DMS79 (cell line): ENCODE measurements at regions not wholly inside any gene's neighbourhood (a gene's known extent, or its start where the extent isn't known, plus 50 kb on each side); places are given as distances from the start of the nearest gene placed in this dataset.
"Not testable (repeated sequence)": the region's sequence is repeated elsewhere in the genome, so short reads cannot be mapped to it uniquely, and the experiment has no call there.

Experiments
- DNase-seq: peaks from one replicate; lab custom pipeline; 2025; lab: John Stamatoyannopoulos, UW

DNA sequence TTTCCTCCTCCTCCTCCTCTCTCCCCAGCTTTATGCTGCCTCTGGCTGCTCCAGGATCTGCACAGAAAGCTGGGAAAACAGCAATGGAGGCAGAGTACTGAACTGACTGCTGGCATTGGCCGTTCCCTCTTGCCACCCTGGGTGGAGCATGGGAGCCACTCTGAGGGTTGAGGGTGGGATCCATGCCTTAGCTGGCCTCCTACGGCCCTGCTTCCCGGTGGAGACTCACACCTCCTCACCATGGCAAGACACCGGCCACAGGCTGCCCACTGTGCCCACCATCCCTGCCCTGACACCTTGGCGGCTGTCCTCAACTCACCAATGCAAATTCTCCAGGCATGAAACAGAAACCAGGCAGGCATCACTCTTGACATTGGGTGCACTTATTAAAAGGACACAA is 832.3 kb upstream of the ID2 start:
- no peak for DNase-seq

DNA sequence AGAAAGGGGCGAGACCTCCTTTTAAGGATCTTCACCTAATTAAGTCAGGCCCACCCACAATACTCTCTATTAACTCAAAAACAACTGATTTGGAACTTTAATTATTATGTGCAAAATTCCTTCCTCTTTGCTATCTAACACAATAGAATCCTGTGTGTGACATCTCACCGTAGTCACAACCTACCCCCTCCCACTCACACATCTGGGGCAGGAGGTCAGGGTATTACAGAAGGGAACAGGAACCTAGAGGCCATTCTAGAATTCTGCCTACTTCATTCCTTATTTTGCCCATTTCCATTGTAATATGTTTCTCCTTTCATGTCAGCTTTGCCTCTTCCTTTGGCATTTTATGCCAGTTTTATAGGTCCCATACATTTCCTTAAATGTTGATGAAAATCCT is 829.3 kb upstream of the ID2 start:
- no peak for DNase-seq

DNA sequence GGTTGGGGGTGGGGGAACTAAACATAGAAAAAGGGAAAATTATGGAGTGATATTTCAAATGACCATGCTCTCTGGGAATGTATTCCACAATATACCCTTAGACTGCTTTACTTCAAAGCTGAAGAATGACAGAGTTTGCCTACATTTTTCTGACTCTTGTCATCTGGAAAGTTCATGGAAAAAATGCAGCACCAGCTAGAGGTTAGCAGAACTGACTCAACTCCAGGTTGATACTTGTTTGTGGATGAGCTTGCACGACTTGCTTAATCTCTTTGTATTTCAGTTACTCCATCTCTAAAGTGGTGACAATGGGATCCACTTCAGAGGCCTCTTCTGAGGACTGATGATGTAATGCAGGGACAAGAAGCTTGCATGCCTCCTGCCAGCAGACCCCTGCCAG is 824.0 kb upstream of the ID2 start:
- DNase-seq: no peak

DNA sequence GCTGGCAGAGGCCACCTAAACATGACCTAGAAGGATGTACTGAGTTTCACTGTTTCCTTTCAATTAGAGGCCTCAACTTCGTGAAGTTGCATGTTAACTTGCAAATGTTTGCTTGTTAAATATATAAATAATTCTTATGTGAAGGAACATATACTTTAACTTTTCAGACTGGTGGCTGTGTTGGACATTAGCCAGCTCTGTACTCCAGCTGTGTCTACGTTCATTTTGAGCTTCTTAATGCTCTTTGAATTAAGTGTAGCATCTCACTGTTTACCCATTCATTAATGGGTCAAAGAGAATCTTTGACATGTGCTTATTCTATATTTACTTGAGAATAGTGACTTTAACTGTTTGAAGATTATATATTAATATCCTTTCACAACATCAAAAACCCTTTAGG is 823.2 kb upstream of the ID2 start:
- no peak for DNase-seq

DNA sequence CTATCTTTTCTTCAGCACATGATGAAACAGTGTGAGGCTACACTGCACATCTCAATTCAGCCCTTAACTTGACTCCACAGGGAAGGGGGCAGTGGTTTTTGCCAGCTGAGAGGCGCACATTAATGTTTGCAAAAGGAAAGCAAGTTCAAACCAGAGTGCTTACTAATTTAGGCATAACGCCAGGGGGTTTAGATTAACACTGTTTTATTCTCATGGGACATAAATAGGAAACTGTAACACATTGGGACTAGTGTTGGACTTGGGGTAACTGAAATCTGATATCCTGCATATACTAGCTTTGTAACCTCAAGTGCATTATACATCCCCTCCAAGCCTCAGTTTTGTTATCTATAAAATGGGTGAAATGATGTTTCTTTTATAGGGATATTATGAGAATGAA is 821.2 kb upstream of the ID2 start:
- DNase-seq: no peak

DNA sequence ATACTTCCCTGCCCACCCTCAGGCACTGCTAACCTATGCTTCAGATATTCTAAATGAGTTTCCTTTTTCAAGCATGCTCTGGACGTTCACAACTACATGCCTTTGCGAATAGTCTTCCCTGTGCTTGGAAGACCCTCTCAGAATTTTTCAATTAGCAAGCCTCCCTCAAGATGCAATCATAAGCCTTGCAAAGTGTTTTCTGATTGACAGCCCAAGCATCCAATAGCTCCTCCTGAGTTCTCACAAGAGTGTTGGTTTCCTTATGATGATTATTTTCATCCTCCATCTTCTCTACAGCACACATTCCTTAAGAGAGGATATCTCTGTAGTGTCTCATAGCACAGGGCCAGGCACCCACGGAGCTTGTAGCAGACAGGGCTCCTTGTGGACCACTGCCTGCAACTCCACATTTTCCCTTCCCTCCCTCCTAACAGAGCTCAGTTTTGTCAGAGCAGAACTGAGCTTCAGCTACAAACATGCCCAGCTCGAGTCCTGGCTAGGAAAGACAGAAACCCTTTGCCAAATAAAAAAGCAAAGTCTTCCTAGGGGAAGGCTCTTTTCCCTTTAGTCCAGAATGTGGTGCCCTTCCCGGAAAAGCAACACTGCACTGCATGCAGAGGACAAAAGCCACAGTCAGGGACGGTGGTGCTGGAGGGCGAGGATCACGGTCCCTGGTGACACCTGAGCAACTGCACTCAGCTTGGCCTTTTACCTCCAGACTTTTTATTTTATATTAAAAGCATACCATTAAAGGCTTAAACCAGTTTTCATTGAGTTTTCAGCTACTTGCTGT is 819.8 kb upstream of the ID2 start:
- no peak for DNase-seq

DNA sequence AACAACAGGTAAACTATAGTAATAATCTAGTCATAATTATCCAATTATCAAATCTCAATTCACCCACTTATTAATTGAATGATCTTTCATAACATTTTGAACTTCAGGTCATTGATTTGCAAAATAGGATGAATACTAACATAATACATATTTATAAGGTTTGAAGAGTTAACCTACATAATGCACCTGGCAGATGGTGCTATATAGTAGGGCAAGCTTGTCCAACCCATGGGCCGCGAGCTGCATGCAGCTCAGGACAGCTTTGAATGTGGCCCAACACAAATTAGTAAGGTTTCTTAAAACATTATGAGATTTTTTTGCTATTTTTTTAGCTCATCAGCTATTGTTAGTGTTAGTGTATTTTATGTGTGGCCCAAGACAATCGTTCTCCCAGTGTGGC is 815.8 kb upstream of the ID2 start:
- DNase-seq: no peak

DNA sequence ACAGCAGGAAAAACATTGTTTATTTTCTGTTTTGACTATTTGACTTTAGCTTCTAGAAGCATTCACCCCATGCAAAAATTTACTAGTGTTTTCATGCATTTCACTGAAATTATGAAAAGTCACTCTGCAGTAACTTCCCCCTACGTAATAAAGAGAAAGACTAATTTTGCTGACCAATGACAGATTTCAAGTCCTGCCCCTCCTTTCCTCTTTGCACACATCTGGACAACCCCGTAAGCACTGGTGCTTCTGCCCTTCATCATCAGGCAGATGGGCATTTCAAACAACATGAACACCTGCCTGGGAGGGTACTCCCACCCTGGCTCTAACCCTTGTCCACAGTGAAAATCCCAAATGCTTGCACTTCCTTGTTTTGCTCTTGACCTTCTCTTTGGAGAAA is 815.0 kb upstream of the ID2 start:
- DNase-seq: no peak

DNA sequence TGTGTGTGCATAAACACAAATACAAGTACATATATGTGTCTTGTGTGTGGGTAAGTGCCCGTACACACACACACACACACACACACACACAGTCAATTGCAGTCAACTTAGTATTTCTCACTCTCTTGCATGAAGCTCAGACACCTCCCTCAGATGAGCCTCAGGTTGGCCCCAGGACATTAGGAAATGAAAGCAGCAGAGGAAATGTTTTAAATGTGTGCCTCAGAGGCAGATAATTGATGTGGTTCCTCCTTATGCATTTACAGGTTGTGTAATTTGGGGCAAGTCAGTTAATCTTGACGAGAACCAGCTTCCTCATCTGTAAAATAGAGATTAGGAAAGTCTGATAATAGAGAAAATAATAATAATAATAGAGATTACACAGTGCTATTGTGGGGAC is 814.0 kb upstream of the ID2 start:
- DNase-seq: no peak

DNA sequence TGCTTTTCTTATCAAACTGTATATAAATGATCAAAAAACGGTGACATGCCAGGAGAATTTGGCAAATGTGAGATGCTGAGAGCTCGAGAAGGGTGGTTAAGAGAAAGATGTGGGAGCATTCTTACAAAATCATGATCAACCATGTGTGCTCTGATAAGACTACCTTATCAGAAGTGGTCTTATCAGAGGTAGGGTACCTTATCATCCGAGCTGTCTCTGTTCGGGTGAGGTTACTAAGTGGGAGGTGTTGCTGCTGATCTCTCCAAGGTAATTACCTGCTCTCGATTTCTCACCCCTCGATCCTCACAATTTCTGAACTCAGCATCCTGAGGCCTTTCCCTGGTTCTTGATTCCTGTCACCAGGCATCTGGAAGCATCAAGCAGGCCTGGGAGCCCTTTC is 813.0 kb upstream of the ID2 start:
- no peak for DNase-seq

DNA sequence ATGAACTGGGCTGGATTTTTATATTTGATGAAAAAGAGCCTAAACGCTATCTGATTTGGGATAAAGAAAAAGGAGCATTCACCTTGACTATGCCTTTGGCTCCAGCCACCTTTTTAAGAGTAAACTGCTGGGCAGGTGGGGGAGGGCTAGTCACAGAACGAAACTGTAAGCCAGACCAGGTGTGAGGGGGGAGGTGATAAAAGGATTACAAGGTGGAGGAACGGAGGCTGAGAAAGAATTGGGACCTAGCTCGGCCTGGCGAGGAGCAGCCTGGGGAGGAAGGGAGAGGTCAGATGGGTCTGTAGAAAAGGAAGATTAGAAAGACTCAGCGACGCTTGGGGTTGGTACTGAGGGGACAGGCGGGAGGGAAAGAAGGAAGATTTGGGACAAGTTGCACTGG is 805.4 kb upstream of the ID2 start:
- not testable (repeated sequence) for DNase-seq

DNA sequence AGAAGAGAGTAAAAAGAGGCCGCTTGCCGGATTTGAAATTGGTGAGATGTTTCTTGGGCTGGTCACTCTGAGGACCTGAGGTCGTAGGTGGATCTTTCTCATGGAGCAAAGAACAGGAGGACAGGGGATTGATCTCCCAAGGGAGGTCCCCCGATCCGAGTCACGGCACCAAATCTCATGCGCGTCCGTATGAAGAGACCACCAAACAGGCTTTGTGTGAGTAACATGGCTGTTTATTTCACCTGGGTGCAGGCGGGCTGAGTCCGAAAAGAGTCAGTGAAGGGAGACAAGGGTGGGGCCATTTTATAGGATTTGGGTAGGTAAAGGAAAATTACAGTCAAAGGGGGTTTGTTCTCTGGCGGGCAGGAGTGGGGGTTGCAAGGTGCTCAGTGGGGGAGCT is 803.6 kb upstream of the ID2 start:
- not testable (repeated sequence) for DNase-seq

DNA sequence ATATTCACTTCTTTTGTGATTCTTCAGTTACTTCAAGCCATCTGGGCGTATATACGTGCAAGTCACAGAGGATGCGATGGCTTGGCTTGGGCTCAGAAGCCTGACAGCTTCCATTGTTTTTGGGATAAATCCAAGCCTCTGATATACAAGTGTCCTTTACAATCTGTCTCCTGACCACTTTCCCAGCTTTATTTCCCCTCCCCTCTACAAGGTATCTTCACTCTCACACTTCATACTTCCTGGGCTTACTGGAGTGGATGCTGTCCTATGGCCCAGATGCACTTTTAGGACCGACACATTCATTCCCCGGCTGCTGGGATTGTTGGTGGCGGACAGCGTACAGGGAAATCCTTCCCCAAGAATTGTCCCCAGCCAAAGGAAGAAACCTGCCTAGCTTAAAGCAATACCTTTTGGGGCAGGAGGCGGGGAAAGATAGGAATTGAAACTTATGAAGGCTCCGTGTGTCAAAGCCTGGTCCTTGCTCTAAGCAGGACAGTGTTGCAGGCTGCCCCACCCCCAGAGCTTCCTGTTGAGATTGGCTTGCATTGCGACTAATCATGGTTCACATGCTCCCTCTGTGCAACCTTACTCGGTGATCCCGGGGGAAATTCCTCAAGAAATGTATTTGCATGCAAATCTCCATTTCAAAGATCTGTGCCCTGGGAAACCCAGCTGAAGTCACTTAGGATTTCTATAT is 802.9 kb upstream of the ID2 start:
- DNase-seq: no peak

DNA sequence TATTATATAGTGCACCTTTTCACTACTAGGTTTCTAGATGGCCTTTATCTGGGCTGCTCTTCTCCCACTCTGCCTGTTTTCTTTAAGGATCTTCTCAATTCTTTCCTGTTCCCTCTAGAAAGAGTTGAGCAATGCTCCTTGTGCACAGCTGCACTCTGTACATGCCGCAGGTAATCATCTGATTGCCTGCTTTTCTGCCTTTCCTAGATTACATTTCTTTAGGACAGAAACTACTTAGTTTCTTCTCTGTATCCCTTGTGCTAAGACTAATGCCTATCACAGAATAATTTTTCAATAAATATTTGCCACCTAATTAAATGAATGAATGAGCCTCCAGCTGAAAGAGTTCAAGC is 802.4 kb upstream of the ID2 start:
- no peak for DNase-seq

DNA sequence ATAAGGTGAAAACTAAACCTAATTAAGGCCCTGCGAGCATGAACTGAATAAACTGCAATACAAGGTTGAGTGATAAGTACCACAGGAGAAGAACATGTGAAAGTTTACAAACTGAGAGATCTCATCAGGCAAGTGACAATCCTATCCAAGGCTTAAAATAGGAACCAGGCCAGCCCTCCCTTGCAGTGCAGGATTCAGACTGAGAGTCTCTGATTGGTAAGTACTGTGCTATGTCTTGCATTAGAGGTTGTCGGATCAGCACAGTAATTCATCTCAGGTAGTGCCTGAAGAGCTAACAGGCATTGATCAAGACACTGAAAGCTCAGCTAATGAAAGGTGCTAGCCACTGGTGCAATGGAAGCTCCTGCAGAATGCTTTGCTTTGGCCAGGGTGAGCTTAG is 801.7 kb upstream of the ID2 start:
- DNase-seq: no peak

DNA sequence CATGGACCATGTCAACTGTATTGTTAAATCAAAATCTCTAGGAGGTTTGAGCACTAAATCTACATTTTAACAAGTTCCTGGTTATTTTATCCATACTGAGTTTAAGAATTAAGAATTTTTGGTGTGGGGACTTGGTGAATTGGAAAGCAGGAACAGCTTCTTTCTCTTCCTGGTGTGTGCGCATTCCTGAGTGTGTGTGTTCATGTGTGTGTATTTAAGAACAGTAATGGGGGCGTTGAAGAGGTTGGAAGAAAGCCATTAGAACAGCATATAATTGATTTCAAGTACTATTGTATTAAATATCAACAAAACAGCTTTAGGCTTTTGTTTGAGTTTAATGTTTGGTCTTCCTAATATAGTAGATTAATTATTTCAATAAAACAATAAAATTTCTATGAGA is 801.3 kb upstream of the ID2 start:
- peak; percentile 20 for DNase-seq

DNA sequence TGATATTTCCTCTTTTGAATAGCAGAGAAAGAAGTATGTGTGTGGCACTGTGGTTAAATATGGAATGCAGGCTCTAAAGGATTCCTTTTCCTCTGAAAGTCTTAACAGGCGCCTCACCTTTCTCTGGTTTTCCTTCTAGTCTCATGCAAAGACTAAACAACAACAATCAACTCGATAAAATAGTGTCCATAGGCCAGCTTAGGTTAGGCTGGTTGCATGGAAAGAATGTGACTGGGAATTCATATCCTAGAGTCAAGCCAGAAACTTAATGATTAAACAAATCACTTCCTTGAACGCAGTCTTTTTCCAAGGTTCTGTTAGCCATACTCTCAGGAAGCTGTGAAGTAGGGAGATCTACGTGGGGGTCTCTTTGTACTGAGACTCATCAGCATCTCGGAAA is 800.8 kb upstream of the ID2 start:
- no peak for DNase-seq

DNA sequence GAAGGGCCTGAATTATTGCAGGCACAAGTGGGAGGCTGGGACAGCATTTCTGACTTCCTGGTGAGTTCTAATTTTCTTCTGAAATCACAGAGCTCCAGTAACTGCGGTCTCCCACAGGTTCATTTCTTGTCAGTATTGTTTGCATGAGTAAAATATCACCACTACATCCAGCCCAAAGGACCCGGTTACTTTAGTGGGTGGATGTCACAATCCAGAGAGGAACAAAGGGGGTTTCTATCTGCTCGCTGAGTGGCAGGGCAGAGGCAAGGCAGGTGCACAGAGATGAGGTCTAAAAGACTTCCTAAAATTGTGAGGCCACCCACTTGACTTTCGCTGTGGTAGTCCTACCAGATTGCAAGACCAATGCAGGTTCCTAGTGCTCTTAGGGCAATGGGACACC is 800.4 kb upstream of the ID2 start:
- DNase-seq: no peak

DNA sequence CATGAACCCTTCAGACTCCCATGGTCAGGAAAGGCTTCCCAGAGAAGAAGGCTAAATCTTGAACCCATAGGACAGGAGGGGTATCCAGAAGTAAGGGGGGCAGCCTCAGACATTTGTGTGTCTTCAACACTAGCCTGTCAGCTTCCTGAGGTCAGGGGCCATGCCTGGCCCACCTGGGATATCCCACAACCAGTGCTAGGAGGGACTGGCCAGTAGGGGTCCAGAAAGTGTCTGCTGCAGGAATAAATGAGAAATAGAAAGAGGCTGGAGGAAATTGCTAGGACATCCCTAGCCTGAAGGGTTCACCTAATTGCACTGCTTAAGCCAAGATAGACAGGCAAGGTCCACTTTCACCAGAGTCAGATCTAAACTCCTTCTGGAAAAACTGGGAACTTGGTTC is 799.6 kb upstream of the ID2 start:
- DNase-seq: no peak

DNA sequence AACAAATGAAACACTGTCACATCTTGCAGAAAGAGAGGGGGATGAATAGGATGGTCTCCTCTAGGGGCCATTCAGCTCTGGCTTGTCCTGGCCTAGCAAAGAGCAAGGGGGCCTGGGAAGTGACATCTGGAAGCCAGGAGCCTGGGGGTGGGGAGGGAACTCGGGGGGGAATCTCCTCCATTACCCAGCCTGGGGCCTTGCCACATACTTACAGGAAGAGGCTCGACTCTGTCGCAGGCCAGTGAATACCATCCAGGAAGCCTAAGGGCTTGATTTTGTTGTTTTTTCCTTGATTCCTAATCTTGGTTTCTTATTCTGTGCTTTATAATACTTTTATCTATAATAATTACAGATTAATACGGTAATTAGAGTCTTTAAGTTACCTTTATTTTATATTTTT is 797.5 kb upstream of the ID2 start:
- no peak for DNase-seq

DNA sequence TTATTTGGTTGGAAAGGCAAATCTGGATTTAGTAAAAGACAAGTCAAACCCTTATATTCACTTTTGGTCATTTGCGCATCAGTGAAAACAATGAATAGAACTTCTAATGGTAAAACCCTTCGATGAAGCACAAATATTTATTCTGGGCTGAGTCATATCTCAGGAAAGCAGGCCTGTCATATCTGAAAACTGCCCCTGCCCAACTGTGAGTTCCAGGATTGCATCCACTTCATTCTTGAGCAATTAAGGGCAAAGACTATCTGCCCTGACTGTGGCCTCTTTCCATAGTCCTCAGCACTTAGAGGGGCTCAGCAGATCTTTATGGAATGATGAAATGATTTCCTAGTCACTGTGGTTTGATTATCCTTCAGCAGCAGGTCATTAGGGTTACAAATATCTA is 795.2 kb upstream of the ID2 start:
- no peak for DNase-seq

DNA sequence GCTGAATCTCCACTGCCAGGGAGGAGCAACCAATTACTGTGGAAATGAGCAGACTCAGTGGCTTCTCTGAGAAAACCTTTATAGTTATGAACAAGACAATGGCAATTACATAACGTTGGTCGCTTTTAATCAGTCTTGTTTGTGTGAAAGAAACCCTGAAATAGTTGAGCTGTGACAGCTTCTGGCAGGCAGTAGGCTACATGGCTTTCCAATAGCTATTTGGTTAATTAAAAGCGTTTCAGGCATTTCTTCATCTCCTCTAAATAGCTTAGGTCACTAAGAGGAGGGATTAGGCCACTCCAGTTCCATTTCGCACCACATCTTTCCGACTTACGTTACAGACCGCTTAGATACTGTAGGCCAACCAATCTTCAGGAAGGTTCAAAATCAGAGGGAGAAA is 794.4 kb upstream of the ID2 start:
- no peak for DNase-seq

DNA sequence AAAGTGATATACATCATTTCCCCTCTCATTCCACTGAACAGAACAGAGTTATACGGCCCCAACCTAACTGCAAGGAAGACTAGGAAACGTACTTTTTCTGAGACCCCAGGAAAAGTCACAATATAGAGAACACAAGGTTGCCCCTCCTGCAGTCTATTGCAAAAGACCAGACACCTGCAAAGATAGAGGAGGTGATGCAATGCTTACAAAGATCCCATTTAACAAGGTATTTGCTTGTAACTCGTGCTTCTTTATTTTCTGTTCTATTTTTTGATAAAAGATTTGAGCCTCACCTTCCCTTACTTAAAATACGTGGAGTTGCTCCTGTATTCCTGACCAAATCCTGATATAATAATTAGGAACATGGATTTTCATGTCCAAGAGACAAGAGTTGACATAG is 793.0 kb upstream of the ID2 start:
- DNase-seq: no peak

DNA sequence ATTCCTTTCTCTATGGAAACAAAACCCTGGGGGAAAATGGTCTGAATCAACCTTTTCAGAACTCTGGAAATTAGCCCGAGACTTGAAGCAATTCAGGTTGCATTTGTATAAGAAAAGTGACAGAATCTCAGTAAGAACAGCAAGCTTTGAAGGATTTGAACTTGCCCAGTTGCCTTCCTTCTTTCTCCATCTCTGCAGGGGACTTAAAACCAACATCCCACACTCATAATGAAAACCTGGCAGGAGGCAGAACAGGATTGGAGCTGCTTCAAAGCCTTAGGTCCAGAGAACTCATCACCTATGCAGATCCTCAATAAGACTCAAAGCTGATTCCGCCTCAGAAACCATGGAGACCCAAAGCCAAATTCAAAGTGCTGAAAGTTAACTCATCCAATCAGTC is 790.5 kb upstream of the ID2 start:
- DNase-seq: no peak
